Lower lobe of right lung (tissue), 2 donors: ENCODE measurements at regions not wholly inside any gene's neighbourhood (a gene's known extent, or its start where the extent isn't known, plus 50 kb on each side); places are given as distances from the start of the nearest gene placed in this dataset.

Source experiments
- ATAC-seq, 2 donors: fragments of 200-7000 bp; cut with Tn5 transposase; one replicate each; pipeline ENCODE4 v1.9.1; 2020 to 2022; ENCODE audit warnings: mild to moderate bottlenecking in 2 of 2, moderate library complexity in 2 of 2
- DNase-seq: peaks from one replicate; pipeline ENCODE4 v3.0.0-alpha.2; 2020
- H3K27ac ChIP-seq: fragments of 200-600 bp; one replicate; pipeline ENCODE4 v1.8.0; 2022
- H3K27me3 ChIP-seq: fragments of 200-600 bp; one replicate; pipeline ENCODE4 v1.8.0; 2022; ENCODE audit warnings: low read depth
- H3K36me3 ChIP-seq: fragments of 200-600 bp; one replicate; pipeline ENCODE4 v1.8.0; 2022; ENCODE audit warnings: mild to moderate bottlenecking
- H3K4me1 ChIP-seq: fragments of 200-600 bp; one replicate; pipeline ENCODE4 v1.8.0; 2022
- H3K4me3 ChIP-seq: fragments of 200-600 bp; one replicate; pipeline ENCODE4 v1.8.0; 2022; ENCODE audit warnings: mild to moderate bottlenecking
- H3K9me3 ChIP-seq: fragments of 200-600 bp; one replicate; pipeline ENCODE4 v1.8.0; 2022
- intact Hi-C: fragments of 100-400 bp; cut with DNase I; formaldehyde crosslinking; loops from one replicate; pipeline ENCODE4 v1.11.0; 2022
- TF ChIP-seq, protein P1 (sequence below): fragments of 200-600 bp; IDR thresholded peaks from one replicate; pipeline ENCODE4 v1.8.0; 2022; ENCODE audit warnings: antibody characterized with exemption, mild to moderate bottlenecking
- donor health status: DM: no; HTN: yes; CAD: no; lungs with severe emphysema.

DNA sequence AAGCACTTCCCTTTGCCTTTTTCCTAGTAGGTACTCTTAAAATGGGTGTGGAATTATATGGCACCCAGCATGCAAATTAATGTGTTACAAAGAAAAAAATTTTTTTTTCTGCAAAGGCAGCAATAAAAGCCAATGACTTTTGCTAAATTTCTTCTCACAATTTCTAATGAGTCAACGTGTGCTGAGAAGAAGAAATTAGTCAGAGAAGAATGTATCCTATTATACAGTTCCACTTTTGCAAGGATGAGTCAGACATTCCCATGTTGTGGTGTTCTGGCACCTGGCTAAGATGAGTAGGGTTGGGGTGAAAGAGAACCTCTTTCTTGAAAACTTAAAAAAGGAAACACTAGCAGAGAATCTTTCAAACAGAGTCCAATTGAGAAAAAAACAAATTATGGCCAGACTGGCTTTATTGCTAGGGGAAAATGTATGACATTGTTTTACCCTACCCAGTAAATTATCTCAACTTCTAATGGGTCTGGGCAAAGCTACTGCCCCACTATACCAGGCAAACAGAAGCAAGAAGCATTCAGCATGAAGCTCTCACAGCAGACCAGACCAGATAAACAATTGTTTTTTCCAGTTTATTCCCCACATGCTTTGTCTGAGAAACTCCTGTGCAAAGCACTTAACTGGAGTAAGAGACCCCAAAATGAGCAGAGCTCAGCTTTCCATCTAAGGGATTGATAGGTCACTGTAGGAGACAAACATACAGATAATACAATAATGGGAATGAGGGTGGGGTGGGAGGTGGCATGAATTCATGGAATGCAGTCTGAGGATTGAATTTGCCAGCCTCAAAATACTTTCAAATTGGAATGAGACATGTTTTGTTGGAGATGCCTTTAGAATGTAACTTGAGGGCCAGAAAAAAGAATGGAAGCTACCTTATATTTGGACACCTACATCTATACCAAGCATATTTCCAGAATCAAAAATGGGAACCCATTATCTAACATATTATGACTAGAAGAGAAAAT lies 220.8 kb upstream of the RFX3 start:
- DNase-seq: no peak
- ATAC-seq: no peak
- TF ChIP-seq, protein P1, sequence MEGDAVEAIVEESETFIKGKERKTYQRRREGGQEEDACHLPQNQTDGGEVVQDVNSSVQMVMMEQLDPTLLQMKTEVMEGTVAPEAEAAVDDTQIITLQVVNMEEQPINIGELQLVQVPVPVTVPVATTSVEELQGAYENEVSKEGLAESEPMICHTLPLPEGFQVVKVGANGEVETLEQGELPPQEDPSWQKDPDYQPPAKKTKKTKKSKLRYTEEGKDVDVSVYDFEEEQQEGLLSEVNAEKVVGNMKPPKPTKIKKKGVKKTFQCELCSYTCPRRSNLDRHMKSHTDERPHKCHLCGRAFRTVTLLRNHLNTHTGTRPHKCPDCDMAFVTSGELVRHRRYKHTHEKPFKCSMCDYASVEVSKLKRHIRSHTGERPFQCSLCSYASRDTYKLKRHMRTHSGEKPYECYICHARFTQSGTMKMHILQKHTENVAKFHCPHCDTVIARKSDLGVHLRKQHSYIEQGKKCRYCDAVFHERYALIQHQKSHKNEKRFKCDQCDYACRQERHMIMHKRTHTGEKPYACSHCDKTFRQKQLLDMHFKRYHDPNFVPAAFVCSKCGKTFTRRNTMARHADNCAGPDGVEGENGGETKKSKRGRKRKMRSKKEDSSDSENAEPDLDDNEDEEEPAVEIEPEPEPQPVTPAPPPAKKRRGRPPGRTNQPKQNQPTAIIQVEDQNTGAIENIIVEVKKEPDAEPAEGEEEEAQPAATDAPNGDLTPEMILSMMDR: no peak
- Histone ChIP-seq H3K9me3 (no peaks in the 10 kb centered on the region), H3K27ac (no peak overlapping the region), H3K4me3 (no peak overlapping the region), H3K4me1 (peaks cover 8% of the 10 kb centered on the region), H3K27me3 (no peaks in the 10 kb centered on the region), H3K36me3 (no peaks in the 10 kb centered on the region)
- intact Hi-C loops: no loop called here

- ATAC-seq (no peak), DNase-seq (no peak)
- H3K36me3 ChIP-seq: no peaks in the 10 kb centered on the region
- H3K9me3 ChIP-seq: no peaks in the 10 kb centered on the region
- no peak overlapping the region for H3K27ac ChIP-seq
- H3K4me1 ChIP-seq: no peaks in the 10 kb centered on the region
- no peak overlapping the region for H3K4me3 ChIP-seq
- TF ChIP-seq, protein P1: no peak
- H3K27me3 ChIP-seq: no peaks in the 10 kb centered on the region
- intact Hi-C loops: no loop called here
Observed at GRCh38 chr9:3743901-3744413, 218.2 kb upstream of the RFX3 start.

DNA sequence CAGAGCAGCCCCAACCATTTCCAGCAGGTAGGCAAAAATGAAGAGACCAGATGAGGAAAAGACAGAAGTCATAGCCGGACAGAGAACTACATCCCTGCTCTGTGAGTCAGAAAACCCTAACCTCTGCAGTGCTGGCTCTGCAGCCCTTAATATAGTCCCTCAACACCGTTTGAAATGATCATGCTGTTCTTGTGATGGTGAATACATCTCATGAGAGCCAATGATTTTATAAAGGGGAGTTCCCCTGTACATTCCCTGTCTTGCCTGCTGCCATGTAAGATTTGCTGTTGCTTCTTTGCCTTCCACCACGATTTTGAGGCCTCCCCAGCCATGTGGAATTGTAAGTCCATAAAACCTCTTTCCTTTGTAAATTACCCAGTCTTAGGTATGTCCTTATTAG lies 216.8 kb upstream of the RFX3 start:
- H3K4me1 ChIP-seq: no peaks in the 10 kb centered on the region
- TF ChIP-seq, protein P1: no peak
- DNase-seq: no peak
- no peak for ATAC-seq
- no peaks in the 10 kb centered on the region for H3K27me3 ChIP-seq
- H3K36me3 ChIP-seq: no peaks in the 10 kb centered on the region
- no peak overlapping the region for H3K4me3 ChIP-seq
- intact Hi-C loops: no loop called here
- H3K9me3 ChIP-seq: no peaks in the 10 kb centered on the region
- H3K27ac ChIP-seq: no peak overlapping the region

DNA sequence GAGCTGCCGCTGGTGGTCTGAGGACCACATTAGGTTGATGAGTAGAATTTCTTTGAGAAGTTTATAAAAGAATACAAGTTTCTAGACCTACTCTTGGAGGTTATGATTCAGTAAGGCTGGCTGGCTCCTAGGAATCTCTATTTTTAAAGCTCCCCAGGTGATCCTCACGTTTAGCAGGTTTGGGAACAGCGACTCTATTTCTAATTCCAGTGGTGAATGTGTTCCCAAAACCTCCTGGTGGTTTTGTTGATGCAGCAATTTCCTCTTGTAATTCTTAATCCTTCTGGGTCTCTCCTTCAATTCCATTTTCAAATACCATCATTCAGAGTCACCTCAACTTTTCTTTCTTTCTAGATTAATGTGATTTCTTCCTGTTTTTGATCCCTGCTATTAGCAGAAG lies 215.9 kb upstream of the RFX3 start:
- TF ChIP-seq, protein P1: no peak
- Histone ChIP-seq H3K9me3 (no peaks in the 10 kb centered on the region), H3K4me1 (no peaks in the 10 kb centered on the region), H3K36me3 (no peaks in the 10 kb centered on the region), H3K27me3 (no peaks in the 10 kb centered on the region), H3K4me3 (no peak overlapping the region), H3K27ac (no peak overlapping the region)
- no peak for ATAC-seq
- intact Hi-C loops: no loop called here
- DNase-seq: no peak

DNA sequence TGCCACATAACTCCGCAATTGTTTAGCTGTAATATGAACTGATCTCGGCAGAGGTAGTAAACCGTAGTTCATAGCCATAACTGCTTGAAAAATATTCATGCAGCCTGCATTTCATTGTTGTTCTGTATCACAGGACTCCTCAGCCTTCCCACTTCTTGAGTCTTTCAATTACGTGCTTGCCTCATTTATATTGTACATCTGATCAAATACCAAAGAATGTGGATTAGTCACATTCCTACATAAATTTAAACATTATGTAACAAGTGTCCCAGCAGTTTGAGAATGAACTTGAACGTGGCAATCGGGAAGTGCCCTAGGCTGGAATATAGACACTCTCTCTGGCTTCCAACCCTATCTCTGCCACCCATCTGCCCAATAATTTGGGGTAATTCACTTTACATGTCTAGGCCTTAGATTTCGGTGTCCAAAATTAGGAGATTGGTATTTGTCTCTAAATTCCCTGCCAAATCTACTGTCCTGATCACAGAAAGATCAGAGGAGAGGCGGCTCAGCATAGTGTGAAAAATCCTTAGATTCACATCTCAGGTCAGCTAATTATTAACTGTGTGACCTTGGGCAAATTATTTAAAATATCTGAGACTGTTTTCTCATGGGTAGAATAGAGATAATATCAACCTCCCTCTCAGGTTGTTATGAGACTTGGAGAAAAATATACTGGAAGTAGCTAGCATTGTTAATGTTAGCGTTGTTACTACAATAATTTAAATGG lies 215.1 kb upstream of the RFX3 start:
- no peak for DNase-seq
- Histone ChIP-seq H3K27ac (no peak overlapping the region), H3K4me3 (no peak overlapping the region), H3K36me3 (no peaks in the 10 kb centered on the region), H3K27me3 (no peaks in the 10 kb centered on the region), H3K4me1 (no peaks in the 10 kb centered on the region), H3K9me3 (no peaks in the 10 kb centered on the region)
- TF ChIP-seq, protein P1: no peak
- no peak for ATAC-seq
- intact Hi-C loops: no loop called here
